Right lobe of liver (tissue), 4 donors: ENCODE measurements at regions not wholly inside any gene's neighbourhood (a gene's known extent, or its start where the extent isn't known, plus 50 kb on each side); places are given as distances from the start of the nearest gene placed in this dataset.

Experiments
- POLR2A ChIP-seq: fragments of 450-650 bp; IDR thresholded peaks from one replicate; pipeline ENCODE4 v1.6.1; 2017; ENCODE audit warnings: antibody characterized with exemption, mild to moderate bottlenecking
- TF ChIP-seq, protein P1 (sequence below), 4 donors: fragments of 200-600 bp in 3 of 4; fragments of 450-650 bp in 1 of 4; IDR thresholded peaks; one replicate each; pipeline versions ENCODE4 v1.5.1 to v1.8.0; 2016 to 2022; ENCODE audit warnings: antibody characterized with exemption in 4 of 4, mild to moderate bottlenecking in 2 of 4
- donor health status: DM: no; HTN: no; CAD: no.
- donor health status: DM: no; HTN: no; CAD: no.
- donor health status: DM: no; HTN: yes; CAD: no.

GRCh38 chr11:128305588-128305987 is 281.8 kb downstream of the ETS1 start:
- TF ChIP-seq, protein P1, sequence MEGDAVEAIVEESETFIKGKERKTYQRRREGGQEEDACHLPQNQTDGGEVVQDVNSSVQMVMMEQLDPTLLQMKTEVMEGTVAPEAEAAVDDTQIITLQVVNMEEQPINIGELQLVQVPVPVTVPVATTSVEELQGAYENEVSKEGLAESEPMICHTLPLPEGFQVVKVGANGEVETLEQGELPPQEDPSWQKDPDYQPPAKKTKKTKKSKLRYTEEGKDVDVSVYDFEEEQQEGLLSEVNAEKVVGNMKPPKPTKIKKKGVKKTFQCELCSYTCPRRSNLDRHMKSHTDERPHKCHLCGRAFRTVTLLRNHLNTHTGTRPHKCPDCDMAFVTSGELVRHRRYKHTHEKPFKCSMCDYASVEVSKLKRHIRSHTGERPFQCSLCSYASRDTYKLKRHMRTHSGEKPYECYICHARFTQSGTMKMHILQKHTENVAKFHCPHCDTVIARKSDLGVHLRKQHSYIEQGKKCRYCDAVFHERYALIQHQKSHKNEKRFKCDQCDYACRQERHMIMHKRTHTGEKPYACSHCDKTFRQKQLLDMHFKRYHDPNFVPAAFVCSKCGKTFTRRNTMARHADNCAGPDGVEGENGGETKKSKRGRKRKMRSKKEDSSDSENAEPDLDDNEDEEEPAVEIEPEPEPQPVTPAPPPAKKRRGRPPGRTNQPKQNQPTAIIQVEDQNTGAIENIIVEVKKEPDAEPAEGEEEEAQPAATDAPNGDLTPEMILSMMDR (IDR thresholded peaks at IDR 0.05) = no peak
- TF ChIP-seq POLR2A = no peak
